ENCODE measurements at regions not wholly inside any gene's neighbourhood (a gene's known extent, or its start where the extent isn't known, plus 50 kb on each side); places are given as distances from the start of the nearest gene placed in this dataset.

GRCh38 chr21:29436143-29436542 lies 137.4 kb downstream of the BACH1 start:
- TF ChIP-seq CTCF (IDR thresholded peaks at IDR 0.05; ENCODE audit: control extremely low read depth in 1 of 3, insufficient read depth in 1 of 3, low read depth in 1 of 3, low read length in 3 of 3) = no peak
- TF ChIP-seq CBX5 (IDR thresholded peaks at IDR 0.05; ENCODE audit: low read depth, low read length) = no peak
- TF ChIP-seq EP300 (IDR thresholded peaks at IDR 0.05; ENCODE audit: borderline replicate concordance in 1 of 2, low read depth in 2 of 2, low read length in 2 of 2) = no peak

Measured in H1 (cell line).